ENCODE measurements at regions not wholly inside any gene's neighbourhood (a gene's known extent, or its start where the extent isn't known, plus 50 kb on each side); places are given as distances from the start of the nearest gene placed in this dataset.
A peak's percentile ranks its signal among the peaks of the same experiment; 100 is the strongest.

GRCh38 chr3:171944118-171945016 is 95.0 kb upstream of the FNDC3B start:
- H3K4me1 ChIP-seq (ENCODE audit: control insufficient read depth in 1 of 2, insufficient read depth in 1 of 2, low read depth in 1 of 2, low read length in 1 of 2), result peaks cover 14% of the 10 kb centered on the region in 2 experiments
- peak overlapping the region; percentile 29 for H3K27ac ChIP-seq
- H3K36me3 ChIP-seq, result no peaks in the 10 kb centered on the region
- no peak overlapping the region for H3K4me3 ChIP-seq (ENCODE audit: low read depth in 1 of 2, low read length in 1 of 2)
- no peaks in the 10 kb centered on the region for H3K27me3 ChIP-seq
- no peak for TF ChIP-seq CTCF (IDR thresholded peaks at IDR 0.05)
- no peaks in the 10 kb centered on the region for H3K9me3 ChIP-seq

GRCh38 chr3:171948674-171949073 is 90.7 kb upstream of the FNDC3B start:
- Histone ChIP-seq H3K9me3 (no peaks in the 10 kb centered on the region), H3K4me3 (ENCODE audit: low read depth in 1 of 2, low read length in 1 of 2) (no peak overlapping the region), H3K4me1 (ENCODE audit: control insufficient read depth in 1 of 2, insufficient read depth in 1 of 2, low read depth in 1 of 2, low read length in 1 of 2) (peaks cover 14% of the 10 kb centered on the region in 2 experiments), H3K36me3 (no peaks in the 10 kb centered on the region), H3K27me3 (no peaks in the 10 kb centered on the region), H3K27ac (no peak overlapping the region)
- no peak for TF ChIP-seq CTCF (IDR thresholded peaks at IDR 0.05)

- Histone ChIP-seq H3K27me3 (no peaks in the 10 kb centered on the region), H3K9me3 (no peaks in the 10 kb centered on the region), H3K4me3 (ENCODE audit: low read depth in 1 of 2, low read length in 1 of 2) (no peak overlapping the region), H3K36me3 (no peaks in the 10 kb centered on the region), H3K4me1 (ENCODE audit: control insufficient read depth in 1 of 2, insufficient read depth in 1 of 2, low read depth in 1 of 2, low read length in 1 of 2) (peaks cover 8 to 9% of the 10 kb centered on the region in 2 experiments), H3K27ac (no peak overlapping the region)
- TF ChIP-seq CTCF (IDR thresholded peaks at IDR 0.05), result no peak
Measured at GRCh38 chr3:171949554-171949953, 89.8 kb upstream of the FNDC3B start.

- no peak overlapping the region for H3K27ac ChIP-seq
- H3K4me3 ChIP-seq (ENCODE audit: low read depth in 1 of 2, low read length in 1 of 2), result no peak overlapping the region
- no peaks in the 10 kb centered on the region for H3K27me3 ChIP-seq
- H3K36me3 ChIP-seq, result no peaks in the 10 kb centered on the region
- peaks cover 4% of the 10 kb centered on the region in 2 experiments for H3K4me1 ChIP-seq (ENCODE audit: control insufficient read depth in 1 of 2, insufficient read depth in 1 of 2, low read depth in 1 of 2, low read length in 1 of 2)
- H3K9me3 ChIP-seq, result no peaks in the 10 kb centered on the region
- TF ChIP-seq CTCF (IDR thresholded peaks at IDR 0.05), result no peak
Measured at GRCh38 chr3:171950373-171950772, 89.0 kb upstream of the FNDC3B start.

- Histone ChIP-seq H3K27ac (no peak overlapping the region), H3K4me1 (ENCODE audit: control insufficient read depth in 1 of 2, insufficient read depth in 1 of 2, low read depth in 1 of 2, low read length in 1 of 2) (peaks cover 4% of the 10 kb centered on the region in 2 experiments), H3K27me3 (no peaks in the 10 kb centered on the region), H3K36me3 (no peaks in the 10 kb centered on the region), H3K4me3 (ENCODE audit: low read depth in 1 of 2, low read length in 1 of 2) (no peak overlapping the region), H3K9me3 (no peaks in the 10 kb centered on the region)
- no peak for TF ChIP-seq CTCF (IDR thresholded peaks at IDR 0.05)
Measured at GRCh38 chr3:171951597-171951996, 87.8 kb upstream of the FNDC3B start.
